NCI-H2107 treated with DMSO at 0.1 percent for 48 hours (cell line): ENCODE measurements at regions not wholly inside any gene's neighbourhood (a gene's known extent, or its start where the extent isn't known, plus 50 kb on each side); places are given as distances from the start of the nearest gene placed in this dataset.
"Not testable (repeated sequence)": the region's sequence is repeated elsewhere in the genome, so short reads cannot be mapped to it uniquely, and the experiment has no call there.

Experiments
- DNase-seq: peaks from one replicate; lab custom pipeline; 2025; ENCODE audit not compliant: unreplicated experiment; lab: John Stamatoyannopoulos, UW

DNA sequence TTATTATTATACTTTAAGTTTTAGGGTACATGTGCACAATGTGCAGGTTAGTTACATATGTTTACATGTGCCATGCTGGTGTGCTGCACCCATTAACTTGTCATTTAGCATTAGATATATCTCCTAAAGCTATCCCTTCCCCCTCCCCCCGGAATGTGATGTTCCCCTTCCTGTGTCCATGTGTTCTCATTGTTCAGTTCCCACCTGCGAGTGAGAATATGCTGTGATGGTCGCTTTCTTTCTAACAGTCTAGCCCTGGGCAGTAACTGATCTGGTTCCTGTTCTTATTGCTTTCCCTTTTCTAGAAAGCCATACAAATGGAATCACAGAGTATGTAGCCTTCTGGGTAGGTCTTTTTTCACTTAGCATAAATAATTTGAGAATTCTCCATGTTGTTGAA lies 311.1 kb upstream of the CNTNAP2 start:
- DNase-seq, result not testable (repeated sequence)

DNA sequence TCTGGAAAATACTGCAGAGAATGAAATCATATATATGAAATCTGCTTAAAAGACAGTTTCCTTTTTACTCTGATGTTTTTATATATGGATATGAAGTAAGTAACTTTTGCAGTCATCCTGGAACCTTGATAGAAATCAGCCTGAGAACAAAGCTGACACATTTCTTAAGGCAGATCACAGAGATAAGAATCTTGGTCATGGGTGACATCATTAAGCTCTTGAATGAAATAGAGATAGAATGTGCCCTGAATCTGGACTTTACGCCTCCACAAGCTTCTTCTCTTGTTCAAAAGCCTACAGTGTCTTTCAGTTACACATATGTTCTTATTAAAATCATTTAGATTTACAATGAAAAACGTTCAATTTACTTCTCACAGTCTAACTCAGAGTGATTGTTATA lies 319.1 kb upstream of the CNTNAP2 start:
- no peak for DNase-seq

DNA sequence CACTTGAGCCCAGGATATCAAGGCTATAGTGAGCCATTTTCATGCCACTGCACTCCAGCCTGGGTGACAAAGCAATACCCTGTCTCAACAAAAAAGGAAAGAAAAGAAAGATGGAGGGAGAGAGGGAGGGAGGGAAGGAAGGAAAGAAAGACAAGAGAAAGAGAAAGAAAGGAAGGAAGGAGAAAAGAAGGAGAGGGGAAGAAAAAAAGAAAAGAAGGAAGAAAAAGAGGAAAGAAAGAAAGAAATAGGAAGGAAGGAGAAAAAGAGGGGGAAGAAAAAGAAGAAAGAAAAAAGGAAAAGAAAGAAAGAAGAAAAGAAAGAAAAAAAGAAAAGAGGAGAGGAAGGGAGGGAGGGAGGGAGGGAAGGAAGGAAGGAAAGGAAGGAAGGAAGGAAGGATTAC lies 321.5 kb upstream of the CNTNAP2 start:
- DNase-seq, result no peak

DNA sequence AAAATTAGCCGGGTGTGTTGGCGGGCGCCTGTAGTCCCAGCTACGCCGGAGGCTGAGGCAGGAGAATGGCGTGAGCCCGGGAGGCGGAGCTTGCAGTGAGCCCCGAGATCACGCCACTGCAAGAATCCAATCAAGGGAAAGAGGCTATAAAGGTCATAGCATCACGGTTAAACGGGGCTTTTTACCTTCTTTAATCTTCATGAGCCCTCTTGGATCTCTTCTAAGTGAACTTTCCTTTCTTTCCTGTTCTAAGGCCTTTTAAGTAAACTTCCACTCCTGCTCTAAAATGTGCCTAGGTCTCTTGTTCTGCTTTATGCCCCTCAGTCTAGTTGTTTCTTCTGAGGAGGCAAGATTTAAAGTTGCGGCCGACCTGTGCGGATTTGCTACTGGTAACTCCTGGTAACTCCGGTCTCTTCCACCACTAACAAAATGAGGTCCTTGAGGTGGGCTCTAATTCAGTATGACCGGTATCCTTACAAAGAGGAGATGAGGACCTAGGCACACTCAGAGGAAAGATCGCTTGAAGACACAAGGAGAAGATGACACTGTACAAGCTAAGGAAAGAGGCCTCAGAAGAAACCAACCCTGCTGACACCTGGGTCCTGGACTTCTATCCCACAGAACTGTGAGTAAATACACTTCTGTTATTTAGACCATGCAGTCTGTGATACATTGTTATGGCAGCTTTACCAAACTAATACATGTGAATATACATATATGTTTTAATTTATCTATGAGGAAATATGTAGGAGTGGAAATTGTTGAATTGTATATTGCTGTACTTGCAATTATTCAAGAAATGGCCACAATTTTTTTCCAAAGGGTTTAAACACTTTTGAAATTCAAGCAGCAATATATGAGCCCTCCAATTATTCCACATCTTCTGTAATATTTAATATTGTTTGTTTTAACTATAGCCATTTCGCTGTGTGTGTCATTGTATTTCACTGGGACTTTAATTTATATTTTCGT lies 331.5 kb upstream of the CNTNAP2 start:
- DNase-seq, result no peak

DNA sequence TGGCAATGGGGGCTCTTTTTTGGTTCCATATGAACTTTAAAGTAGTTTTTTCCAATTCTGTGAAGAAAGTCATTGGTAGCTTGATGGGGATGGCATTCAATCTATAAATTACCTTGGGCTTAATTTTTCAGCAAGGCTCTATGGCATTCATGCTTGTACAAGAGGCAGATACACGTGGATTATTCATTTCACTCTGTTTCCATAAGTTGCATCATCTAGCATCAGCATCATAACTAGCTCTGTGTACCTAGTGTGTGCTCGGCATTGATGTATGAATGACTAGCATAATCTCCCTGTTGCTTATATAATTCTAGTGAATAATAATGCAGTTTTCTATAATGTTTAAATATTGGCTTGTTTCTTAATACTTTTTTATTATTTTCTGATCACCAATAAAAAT lies 335.2 kb upstream of the CNTNAP2 start:
- not testable (repeated sequence) for DNase-seq

DNA sequence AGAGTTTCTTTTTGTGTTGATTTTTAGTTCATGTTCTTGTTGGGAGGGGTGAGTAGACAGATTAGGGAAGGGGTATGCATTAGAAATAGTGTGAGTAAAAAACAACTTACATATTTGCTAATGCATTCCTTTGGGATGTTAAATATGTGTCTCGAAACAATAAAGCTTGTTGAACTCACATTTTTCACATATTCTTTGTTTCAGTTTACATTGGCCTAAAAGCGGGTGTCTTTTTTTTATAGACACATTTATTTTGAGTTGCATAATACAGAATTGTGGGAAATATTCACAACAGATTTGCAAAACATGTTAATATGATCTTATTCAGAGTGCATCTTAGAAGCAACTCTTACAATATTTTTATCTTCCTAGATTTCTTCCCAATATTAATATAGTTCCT lies 337.5 kb upstream of the CNTNAP2 start:
- no peak for DNase-seq

DNA sequence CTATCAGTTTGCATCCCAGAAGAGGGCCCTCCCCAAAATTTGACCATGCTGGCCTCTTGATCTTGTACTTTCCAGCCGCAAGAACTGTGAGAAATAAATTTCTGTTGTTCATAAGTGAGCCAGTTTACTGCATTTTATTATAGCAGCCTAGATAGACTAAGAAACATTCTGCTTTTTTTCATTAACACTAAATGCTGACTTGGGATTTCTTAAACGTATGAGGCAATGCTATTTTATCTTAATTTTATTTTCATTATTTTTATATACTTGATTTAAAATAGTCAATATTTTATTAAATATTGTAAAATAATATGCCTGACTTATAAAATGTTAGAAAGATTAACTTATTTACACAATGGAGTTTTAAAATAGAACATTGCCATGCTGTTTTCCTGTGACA lies 341.8 kb upstream of the CNTNAP2 start:
- DNase-seq, result no peak

DNA sequence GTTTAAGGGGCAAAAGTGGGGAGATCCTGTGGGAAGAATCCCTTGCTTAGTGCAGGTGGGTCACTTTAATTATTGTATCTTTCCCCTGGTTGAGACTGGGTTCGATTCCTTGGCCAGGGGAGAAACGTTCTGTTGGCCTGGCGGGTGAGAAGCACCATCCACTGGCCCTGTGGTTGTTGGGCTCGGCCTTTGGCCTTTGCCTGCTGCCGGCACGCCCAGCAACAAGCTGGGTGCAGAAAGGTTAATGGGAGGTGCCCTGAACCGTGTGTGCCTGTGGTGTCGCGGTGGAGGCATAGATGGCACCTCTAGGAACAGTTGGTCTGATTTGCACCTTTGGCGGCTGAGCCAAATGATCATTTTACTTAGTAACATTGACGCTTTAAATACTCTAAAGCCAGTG lies 363.6 kb upstream of the CNTNAP2 start:
- DNase-seq, result no peak

DNA sequence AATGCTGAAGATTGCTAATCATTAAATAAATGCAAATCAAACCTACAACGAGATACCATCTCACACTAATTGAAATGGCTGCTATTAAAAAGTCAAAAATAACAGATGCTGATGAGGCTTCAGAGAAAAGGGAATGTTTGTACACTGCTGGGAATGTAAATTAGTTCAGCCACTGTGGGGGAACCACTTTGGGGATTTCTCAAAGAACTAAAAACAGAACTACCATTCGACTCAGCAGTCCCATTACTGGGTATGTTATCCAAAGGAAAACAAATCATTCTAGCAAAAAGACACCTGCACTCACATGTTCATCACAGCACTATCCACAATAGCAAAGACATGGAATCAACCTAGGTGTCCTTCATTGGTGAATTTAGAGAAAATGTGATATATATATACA lies 379.0 kb upstream of the CNTNAP2 start:
- DNase-seq, result no peak

DNA sequence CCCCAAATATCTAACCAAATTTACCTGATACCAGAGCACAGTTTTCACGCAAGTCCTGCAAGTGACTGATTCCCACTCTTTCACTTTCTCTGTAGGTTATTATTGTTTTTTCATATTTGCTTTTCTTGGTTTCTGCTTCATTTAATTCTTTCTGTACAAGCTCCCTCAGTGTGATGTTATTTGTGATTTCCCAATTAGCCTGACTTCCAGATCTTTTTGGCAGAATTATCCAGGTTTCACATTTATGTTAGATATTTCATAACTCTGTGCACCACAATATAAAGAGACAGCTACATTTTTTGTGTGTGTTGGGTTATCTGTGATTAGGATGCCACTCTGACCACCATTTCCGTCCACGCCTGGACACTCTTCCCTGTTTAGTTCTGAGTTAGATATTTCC lies 381.5 kb upstream of the CNTNAP2 start:
- no peak for DNase-seq

DNA sequence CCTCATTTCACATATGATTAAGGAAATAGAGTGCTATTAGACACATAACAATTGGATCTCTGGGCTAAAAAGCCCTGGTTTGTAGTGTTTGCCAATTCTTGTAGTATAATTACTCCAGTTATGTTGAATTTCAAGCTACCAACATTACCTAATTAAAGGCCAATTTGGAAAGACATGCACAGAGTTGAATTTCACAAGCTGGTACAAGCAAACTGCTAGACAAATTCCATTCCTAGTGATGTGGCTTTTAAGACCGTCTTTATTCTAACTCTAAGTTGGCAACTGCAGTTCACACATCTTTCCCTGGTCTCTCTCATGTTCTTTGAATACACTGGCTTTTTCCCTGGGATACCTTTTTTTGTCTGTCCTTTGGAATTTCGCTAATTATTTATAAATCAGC lies 384.1 kb upstream of the CNTNAP2 start:
- no peak for DNase-seq

DNA sequence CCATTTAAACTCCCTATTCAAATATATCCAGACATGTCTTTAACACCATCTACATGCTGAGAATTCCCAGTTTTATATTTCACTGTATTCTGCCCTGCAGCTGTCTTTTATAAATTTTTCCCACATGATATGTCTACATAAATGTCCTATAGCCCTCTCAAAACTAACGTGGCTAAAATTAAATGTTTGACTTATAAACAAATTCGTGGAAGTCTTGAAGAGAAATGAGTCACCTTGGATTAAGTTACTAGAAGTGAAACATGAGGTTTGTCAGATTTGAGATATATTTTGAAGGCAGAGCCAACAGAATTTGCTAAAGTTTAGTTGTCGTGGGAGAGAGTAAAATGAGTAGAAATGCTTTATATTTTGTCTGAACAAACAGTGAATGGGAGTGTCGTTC lies 386.9 kb upstream of the CNTNAP2 start:
- DNase-seq, result no peak

DNA sequence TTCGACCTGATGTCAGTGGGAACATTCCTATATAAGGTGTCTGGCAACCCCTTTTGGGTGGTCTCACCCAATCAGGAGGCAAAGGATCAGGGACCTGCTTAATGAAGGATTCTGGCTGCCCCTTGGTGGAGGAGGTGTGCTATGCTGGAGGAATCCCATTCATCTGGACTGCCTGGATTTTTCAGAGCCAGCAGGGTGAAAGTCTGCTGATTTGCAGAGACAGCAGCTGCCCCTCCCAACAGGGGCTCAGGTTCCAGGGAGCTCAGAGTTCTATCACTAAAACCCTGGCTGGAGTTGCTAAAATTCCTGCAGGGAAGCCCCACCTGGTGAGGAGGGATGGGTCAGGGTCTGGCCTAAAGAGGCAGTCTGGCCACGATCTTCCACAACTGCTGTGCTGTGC lies 398.5 kb upstream of the CNTNAP2 start:
- no peak for DNase-seq

DNA sequence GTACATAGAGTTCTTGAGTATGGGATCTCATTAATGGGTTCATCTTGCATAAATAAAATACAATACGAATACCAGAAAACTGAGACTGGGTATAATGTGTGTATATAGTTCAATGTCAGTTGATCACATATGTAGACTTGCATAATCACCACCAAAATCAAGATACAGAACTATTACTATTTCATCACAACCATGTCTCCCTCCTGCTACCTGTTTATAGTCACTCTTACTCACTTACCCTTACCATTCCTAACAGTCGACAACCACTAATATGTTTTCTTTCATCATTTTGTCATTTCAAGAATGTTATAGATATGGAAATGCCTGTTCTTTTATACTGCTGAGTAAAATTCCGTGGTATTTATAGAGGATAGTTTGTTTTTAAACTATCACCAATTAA lies 416.1 kb upstream of the CNTNAP2 start:
- DNase-seq, result no peak

DNA sequence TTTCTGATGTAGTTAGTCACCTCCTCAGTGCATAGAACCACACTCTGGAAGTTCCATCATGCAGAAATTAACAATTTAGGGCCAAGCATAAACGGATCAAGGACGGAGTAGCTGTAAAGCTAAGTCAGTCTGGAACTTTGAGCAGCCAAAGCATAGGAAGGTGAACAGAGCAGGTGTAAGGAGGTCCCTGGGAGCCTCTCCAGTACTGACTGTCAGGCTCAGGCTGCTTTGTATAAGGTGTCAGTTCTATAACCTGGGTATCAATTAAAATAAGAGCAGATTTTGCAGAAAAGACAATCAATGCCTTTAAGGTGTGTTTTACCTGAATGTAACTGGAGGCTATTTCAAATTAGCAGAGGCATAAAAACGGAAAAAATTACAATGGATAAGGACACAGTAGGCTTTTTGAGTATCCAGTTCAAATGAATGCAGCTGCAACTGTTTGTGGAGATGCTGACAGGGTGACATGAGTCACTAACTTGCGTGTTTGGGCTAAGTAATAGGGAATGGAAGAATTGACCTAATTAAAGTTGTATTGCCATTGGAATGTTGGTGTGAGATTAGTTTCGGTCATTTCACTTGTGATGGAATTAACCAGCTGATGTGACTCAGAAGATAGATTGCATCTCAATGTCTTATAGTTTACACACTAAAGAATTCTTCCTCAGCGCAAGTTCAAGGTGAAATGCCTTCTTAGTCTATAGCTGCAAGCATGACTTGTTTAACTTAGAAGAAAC lies 417.9 kb upstream of the CNTNAP2 start:
- no peak for DNase-seq

DNA sequence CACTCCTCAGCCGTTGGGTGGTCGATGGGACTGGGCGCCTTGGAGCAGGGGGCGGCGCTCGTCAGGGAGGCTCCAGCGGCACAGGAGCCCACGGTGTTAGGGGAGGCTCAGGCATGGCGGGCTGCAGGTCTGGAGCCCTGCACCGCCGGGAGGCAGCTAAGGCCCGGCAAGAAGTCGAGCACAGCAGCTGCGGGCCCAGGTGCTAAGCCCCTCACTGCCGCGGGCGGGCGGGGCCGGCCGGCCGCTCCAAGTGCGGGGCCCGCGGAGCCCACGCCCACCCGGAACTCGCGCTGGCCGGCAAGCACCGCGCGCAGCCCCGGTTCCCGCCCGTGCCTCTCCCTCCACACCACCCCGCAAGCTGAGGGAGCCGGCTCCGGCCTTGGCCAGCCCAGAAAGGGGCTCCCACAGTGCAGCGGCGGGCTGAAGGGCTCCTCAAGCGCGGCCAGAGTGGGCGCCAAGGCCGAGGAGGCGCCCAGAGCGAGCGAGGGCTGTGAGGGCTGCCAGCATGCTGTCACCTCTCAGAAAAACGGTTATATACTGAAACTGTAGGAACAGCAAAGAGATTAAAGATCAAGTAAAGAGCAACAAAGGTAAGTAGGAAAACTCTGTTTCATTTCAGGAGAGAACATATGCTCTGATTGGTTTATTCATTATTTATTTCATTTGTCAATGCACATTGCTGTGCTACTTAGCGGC lies 419.0 kb upstream of the CNTNAP2 start:
- DNase-seq, result not testable (repeated sequence)

DNA sequence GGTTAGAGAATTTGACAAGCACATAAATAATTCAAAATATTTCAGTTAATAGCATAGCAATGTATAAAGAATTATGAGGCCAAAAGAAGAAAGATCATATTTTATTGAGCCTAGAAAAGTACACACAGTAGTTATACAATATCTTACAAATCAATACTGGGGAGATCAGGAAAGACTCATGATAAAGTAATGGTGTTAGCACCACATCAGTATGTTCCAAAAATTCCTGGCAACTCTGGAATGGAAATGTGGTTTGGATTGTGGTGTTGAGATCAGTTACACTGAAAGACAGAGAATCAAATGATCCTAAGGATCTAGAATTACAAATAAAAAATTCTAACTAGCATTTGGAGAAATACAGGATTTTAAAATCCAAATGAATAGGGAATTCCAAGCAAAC lies 420.5 kb upstream of the CNTNAP2 start:
- DNase-seq, result no peak

DNA sequence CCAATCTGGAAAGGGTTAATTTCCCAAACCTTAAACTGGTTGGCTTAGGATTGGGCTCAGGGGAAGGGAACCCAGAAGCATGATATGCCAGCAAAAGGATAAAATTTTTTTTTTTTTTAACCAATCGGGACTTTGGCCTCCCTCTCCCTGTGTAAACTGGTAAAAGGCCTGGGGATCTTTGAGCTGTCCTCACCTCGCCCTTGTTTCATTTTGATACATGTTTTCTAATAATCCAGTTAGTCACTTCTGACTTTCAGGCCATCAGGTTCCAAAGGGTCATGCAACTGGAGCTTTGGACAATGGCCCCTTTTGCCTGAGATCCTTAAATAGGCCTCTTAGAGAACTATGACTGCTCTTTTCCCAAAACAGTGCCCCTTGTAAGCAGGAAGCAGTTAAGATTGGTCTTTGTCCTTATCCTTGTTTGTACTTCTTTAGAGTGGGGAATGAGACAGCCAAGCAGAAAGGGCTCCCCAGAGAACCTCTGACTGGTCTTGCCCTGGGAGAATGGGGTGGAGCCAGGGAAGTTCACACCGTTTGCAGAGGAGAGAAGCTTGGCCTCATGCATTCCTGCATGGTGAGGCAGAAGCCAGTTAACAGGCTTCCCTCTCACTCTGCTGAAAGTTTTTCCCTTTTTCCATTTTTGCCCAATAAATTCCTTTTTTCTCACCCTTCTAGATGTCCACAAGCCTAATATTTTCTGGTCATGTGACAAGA lies 424.2 kb upstream of the CNTNAP2 start:
- no peak for DNase-seq

DNA sequence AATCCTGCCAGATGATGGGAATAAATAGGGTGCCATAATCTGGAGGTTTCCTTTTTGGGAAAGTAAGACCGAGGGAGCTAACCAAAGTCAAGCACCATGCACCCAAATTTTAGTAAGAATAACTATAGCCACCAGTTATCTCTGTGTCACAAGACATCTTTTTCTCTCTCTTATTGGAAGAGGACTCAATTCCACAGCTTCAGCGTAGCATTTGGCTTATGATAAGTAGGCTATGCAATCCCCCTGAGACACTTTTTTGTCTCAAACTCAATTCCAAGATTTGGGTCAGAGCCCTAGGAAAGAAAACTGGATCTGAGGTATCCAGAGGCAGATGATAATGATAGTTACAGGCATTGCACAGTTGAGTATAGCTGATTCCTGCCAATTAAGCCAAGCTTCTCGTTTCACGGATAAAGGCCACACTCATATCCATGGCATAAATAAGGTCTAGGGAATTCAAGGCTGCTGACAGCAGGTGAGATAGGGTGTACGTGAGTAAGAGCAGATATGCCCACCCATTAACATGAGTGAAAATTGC lies 425.2 kb upstream of the CNTNAP2 start:
- DNase-seq, result no peak

DNA sequence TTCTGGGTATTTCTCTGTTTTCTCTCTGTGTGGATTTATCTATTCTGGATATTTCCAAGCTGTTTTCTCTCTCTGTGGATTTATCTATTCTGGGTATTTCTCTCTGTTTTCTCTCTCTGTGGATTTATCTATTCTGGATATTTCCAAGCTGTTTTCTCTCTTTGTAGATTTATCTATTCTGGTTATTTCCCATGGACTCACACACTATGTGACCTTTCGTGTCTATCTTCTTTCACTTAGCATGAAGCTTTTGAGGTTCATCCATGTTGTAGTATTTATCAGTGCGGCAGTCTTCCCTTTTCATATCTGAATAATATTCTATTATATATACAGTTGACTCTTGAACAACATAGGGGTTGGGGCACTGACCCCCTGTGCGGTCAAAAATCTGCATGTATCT lies 435.0 kb upstream of the CNTNAP2 start:
- DNase-seq, result no peak

DNA sequence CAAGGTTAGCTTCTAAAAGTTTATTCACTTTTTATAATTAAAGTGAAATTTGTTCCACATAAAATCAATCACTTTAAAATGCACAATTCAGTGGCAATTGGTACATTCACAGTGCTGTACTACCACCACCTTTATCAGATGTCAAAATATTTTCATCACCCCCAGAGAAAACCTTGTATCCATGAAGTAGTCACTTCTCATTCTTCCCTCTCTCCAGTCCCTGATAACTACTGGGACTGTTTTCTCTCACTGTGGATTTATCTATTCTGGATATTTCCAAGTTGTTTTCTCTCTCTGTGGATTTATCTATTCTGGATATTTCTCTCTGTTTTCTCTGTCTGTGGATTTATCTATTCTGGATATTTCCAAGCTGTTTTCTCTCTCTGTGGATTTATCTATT lies 435.4 kb upstream of the CNTNAP2 start:
- no peak for DNase-seq
